SK-N-MC (cell line): ENCODE measurements at regions not wholly inside any gene's neighbourhood (a gene's known extent, or its start where the extent isn't known, plus 50 kb on each side); places are given as distances from the start of the nearest gene placed in this dataset.

Experiments
- DNase-seq: peaks from one replicate; pipeline ENCODE4 v3.0.0-alpha.2; 2011; ENCODE audit warnings: low read depth, low spot score
- H3K27ac ChIP-seq: fragments of 200-600 bp; sonication (generic); 2 replicates; pipeline ENCODE4 v1.5.1; 2016; ENCODE audit warnings: mixed run types
- H3K36me3 ChIP-seq: fragments of 200-600 bp; sonication (generic); 2 replicates; pipeline ENCODE4 v1.6.1; 2017; ENCODE audit warnings: antibody characterized with exemption, low read length, mixed read lengths; ENCODE audit not compliant: insufficient read depth
- H3K4me3 ChIP-seq: fragments of 200-600 bp; sonication (generic); 2 replicates; pipeline ENCODE4 v1.5.1; 2016
- H3K9ac ChIP-seq: fragments of 200-600 bp; sonication (generic); 2 replicates; pipeline ENCODE4 v1.8.0; 2017; ENCODE audit warnings: mixed run types, mixed read lengths; ENCODE audit not compliant: insufficient read length
- H3K9me3 ChIP-seq: fragments of 200-600 bp; sonication (generic); 2 replicates; pipeline ENCODE4 v1.6.1; 2017; ENCODE audit warnings: low read depth, mild to moderate bottlenecking, antibody characterized with exemption, low read length, moderate library complexity, mixed read lengths
- EZH2 ChIP-seq: fragments of 200-600 bp; sonication (generic); IDR thresholded peaks from one replicate; pipeline ENCODE4 v1.6.1; 2017; ENCODE audit warnings: antibody characterized with exemption
- FOXP2 ChIP-seq: optimal IDR thresholded peaks from 2 replicates; pipeline ENCODE3; 2011; ENCODE audit warnings: mild to moderate bottlenecking, moderate library complexity; ENCODE audit not compliant: insufficient read depth; ENCODE audit errors: extremely low read length, control extremely low read depth
- POLR2AphosphoS5 ChIP-seq: IDR thresholded peaks from 2 replicates; pipeline ENCODE4 v1.6.1; 2012; ENCODE audit warnings: mild to moderate bottlenecking, low read depth, low read length, borderline replicate concordance

DNA sequence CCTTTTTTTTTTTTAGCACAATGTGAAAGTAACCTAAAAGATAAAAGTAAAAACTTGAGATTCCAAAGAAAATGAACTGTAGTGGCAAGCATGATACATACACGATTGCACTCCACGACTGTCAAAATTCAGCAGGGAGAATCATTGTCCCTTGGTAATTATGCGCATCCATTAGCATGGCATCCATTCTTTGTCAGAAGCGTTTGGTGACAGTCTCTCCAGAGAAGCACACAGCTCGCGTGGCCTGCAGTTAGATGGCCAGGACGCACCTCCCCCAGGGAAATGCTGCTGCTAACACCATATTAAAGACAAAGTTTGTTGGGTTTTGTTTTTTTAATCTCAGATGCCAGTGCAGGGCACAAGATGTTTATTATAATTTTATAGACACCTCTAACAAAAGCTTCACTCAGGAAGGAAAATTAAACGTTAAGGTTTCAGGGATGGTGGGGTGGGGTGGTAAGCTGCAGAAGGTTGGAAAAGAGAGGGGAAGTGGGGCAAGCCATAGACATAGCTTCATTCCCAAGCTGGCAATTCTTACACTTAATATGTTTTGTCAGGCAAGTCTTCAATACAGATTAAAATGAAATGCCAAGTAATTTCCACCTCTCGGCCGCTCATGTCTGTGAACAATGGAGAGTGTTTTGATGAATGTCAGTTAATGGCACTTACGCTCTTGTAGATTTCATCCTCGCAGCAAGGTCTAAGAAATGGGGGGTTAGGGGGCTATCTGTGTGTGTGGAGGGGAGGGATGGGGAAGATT is 142.8 kb upstream of the TOPAZ1 start:
- no peak overlapping the region for H3K27ac ChIP-seq

DNA sequence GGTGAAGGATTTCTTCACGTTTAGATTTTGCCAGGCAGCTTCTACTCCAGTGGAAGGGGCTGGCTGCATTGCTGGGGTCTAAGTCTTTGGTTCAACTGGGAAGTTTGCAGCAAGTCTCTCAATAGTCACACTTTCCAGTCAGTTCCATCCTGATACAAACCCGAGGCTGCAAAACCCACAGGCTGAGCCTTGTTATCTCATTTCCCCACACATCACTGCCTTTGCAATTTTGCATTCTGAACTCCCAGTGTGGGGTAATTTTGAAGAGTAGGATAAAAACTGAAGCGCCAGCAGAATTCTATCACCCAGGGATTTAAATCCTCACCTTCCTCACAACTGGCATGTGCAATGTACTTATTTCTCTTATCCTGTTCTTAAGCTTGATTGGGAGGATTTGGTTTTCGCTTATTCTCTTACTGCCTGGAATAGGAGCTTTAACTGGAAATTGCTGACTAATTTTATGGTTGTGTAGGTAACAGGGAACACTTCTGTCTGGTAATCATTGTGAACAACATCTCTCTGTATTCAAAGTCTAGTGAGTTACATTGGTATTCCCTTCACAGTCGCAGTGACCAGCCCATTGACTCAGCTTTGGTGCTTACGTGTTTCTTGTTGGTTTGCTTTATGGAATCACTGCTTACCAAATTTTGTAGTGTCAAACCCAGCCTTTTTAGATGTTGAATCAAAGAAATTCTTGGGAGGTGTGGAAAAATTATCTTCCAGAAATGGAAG is 142.0 kb upstream of the TOPAZ1 start:
- Histone ChIP-seq H3K27ac (no peak overlapping the region), H3K9me3 (no peaks in the 10 kb centered on the region), H3K4me3 (no peak overlapping the region), H3K9ac (no peak overlapping the region), H3K36me3 (no peaks in the 10 kb centered on the region)
- TF ChIP-seq EZH2 = no peak
- no peak for TF ChIP-seq POLR2AphosphoS5
- TF ChIP-seq FOXP2 = no peak
- no peak for DNase-seq

More for the DNA sequence above, 142.8 kb upstream of the TOPAZ1 start:
- TF ChIP-seq EZH2 (no peak), POLR2AphosphoS5 (no peak), FOXP2 (no peak)
- Histone ChIP-seq H3K9me3 (no peaks in the 10 kb centered on the region), H3K4me3 (no peak overlapping the region), H3K36me3 (no peaks in the 10 kb centered on the region), H3K9ac (no peak overlapping the region)
- DNase-seq = no peak

DNA sequence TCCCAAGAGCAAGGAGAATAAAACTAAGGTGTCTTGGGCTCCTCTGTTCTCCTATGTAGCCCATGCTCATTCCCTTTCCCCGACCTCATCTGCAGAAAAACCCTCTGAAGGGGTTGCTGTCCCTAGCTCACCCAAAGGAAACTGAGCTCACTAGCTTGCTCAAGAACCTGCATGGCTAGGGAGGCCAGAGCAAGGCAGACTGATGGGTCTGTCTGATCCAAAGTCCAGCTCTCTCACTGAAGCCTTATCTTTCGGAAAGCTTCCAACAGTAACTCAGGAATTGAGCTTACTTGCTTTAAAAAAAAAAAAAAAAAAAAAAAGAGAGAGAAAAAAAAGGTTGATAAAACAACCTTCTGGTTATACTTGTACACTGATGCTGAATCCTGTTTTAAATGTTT is 141.4 kb upstream of the TOPAZ1 start:
- H3K9me3 ChIP-seq = no peaks in the 10 kb centered on the region
- TF ChIP-seq FOXP2 = no peak
- no peak for TF ChIP-seq POLR2AphosphoS5
- no peak overlapping the region for H3K27ac ChIP-seq
- H3K4me3 ChIP-seq = no peak overlapping the region
- no peak overlapping the region for H3K9ac ChIP-seq
- DNase-seq = no peak
- H3K36me3 ChIP-seq = no peaks in the 10 kb centered on the region

DNA sequence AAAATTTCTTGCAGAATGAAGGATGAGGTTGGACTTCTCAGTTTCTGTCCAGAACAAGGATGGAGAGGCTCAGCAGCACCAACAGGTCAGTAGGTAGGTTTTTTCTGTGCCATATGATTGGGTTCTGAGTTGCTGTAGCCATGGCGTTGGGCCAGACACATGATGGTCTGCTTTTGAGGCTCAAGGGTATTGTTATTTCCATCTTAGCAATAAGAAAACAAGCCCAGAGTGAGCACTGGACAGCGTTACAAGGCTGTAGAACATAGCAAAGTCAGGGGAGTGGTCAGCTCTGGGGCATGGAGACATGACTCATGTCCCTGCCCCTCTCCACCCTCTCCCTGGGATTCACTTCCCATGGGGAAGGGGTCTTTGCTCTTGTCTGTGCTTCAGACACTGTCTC is 137.6 kb upstream of the TOPAZ1 start:
- H3K4me3 ChIP-seq = no peak overlapping the region
- no peak for DNase-seq
- H3K9me3 ChIP-seq = no peaks in the 10 kb centered on the region
- H3K9ac ChIP-seq = no peak overlapping the region
- TF ChIP-seq EZH2 (no peak), FOXP2 (no peak), POLR2AphosphoS5 (no peak)
- H3K27ac ChIP-seq = no peak overlapping the region
- H3K36me3 ChIP-seq = no peaks in the 10 kb centered on the region

DNA sequence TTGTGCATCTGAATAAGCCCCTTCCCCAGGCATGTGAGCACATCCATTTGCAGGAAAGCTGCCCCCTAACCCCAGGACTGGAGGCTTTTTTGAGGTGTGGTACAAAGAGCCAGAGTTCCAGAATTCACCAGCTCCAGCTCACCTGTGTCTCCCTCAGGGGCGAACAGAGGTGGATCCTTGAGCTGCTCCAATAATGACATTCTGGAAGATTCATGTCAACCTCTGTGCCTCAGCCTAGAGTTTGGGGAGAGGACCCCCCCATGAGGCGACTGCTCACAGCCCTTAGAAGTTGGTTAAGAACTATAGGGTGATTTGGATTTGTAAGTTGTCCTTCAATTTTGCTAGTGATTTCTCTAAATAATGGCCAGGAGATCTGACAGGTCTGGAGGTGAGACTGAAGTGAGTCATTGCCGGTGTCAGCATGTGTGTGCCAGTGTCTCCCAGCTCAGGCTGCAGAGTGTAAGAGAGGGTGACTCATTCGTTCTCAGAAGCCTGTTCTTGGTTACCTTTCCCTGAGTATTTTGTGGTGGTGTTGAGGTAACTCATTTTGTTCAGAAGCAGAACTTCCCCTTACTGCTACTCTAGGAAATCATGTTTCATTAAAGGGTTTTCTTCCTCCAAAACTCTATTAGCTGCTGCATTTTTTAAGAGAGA is 136.9 kb upstream of the TOPAZ1 start:
- no peak for TF ChIP-seq EZH2
- no peak for TF ChIP-seq FOXP2
- TF ChIP-seq POLR2AphosphoS5 = no peak
- H3K27ac ChIP-seq = no peak overlapping the region
- no peaks in the 10 kb centered on the region for H3K36me3 ChIP-seq
- no peak for DNase-seq
- H3K9ac ChIP-seq = no peak overlapping the region
- no peak overlapping the region for H3K4me3 ChIP-seq
- H3K9me3 ChIP-seq = no peaks in the 10 kb centered on the region

DNA sequence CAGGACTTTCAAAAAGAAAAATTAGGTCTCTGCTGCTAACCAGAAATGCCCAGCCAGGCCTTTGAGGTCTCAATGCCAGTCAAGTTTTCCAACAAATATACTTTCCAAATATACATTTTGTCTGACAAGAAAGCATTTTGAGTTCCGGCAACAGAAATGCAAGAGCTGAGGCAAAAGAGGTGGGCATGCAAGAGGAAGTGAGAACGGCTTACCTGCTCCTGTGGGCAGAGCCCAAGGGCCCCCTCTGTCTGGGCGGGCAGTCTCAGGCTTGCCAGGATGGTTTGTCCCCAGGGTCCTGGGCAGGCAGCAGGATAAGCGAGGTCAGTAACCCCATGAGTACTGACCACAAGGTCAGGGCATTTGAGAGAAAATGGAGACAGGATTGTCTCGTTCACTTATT is 136.1 kb upstream of the TOPAZ1 start:
- DNase-seq = no peak
- no peaks in the 10 kb centered on the region for H3K9me3 ChIP-seq
- H3K36me3 ChIP-seq = no peaks in the 10 kb centered on the region
- no peak overlapping the region for H3K9ac ChIP-seq
- H3K4me3 ChIP-seq = no peak overlapping the region
- TF ChIP-seq EZH2 = no peak
- TF ChIP-seq POLR2AphosphoS5 = no peak
- TF ChIP-seq FOXP2 = no peak
- H3K27ac ChIP-seq = no peak overlapping the region

DNA sequence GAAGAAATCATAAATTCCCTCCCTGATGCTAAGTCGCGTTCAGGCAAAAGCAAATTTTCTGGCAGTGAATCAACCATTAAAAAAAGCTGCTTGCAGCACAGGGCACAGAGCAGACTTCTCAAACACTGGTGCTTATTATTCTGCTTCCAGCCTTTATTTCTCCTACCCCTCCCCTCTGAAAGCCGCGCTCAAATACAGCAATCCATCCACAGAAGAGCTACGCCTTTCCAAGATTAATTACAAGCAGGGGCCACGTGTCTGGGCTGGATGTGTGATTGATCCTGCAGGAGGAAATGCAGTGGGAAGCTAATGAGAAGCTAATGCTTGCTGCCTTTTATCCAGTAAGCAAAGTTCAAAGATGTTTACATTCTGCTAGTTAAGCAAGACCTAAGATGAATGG is 134.9 kb upstream of the TOPAZ1 start:
- H3K9ac ChIP-seq = no peak overlapping the region
- H3K4me3 ChIP-seq = no peak overlapping the region
- H3K9me3 ChIP-seq = no peaks in the 10 kb centered on the region
- no peaks in the 10 kb centered on the region for H3K36me3 ChIP-seq
- H3K27ac ChIP-seq = no peak overlapping the region
- DNase-seq = no peak
- TF ChIP-seq FOXP2 (no peak), POLR2AphosphoS5 (no peak), EZH2 (no peak)

DNA sequence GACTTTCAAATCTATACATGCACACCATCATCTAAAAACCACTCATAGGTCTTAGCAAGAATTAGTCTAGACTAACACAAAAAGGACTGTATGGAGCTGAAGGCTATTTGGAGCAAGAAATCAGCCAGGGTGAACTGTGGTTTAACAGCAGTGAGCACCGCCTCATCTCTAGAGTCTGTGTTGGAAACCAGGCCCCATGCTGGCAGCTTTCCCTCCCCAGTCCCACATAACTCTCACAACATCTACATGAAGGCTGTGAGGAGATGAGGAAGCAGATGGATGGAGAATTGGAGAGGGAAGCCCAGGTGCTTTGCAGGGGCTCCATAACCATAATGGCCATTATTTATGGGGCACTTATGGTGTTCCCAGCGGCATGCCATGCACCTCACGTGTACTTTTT is 133.2 kb upstream of the TOPAZ1 start:
- no peak overlapping the region for H3K4me3 ChIP-seq
- TF ChIP-seq POLR2AphosphoS5 = no peak
- no peak for TF ChIP-seq FOXP2
- no peak for TF ChIP-seq EZH2
- H3K27ac ChIP-seq = no peak overlapping the region

More for the DNA sequence above, 133.2 kb upstream of the TOPAZ1 start:
- H3K9ac ChIP-seq = no peak overlapping the region
- no peak for DNase-seq
- no peaks in the 10 kb centered on the region for H3K36me3 ChIP-seq
- H3K9me3 ChIP-seq = no peaks in the 10 kb centered on the region
